ENCODE measurements at regions not wholly inside any gene's neighbourhood (a gene's known extent, or its start where the extent isn't known, plus 50 kb on each side); places are given as distances from the start of the nearest gene placed in this dataset.

DNA sequence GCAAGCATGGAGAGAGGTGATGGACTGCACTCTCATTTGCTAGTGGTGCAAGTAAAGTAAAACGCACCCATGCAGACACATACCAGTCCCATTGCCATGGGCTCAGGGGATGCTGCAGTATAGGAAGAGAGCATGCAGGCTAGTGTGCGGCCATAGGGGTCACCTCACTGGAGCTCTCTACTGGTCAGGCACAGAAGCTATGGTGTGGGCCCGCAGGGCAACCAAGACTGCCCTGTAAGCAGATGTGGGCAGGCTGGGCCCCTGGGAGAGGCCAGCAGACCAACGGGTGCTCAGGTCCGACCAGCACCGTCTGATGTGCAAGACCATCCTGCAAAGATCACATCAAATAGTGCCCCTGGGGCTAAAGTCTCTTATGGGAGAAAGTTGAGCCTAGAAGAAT, 290.7 kb downstream of the HTR1B start:
- H3K36me3 Mint-ChIP-seq (ENCODE audit: low read depth) = no peaks in the 10 kb centered on the region
- Histone ChIP-seq H3K9me3 (ENCODE audit: control insufficient read depth in 1 of 2, insufficient read depth in 1 of 2, low read length in 2 of 2) (peaks cover 4 to 13% of the 10 kb centered on the region in 2 experiments), H3K36me3 (ENCODE audit: insufficient read depth, low read length) (no peaks in the 10 kb centered on the region), H3K4me1 (ENCODE audit: insufficient read depth, low read length) (no peaks in the 10 kb centered on the region), H3K27ac (ENCODE audit: low read depth in 1 of 2, low read length in 2 of 2) (no peak overlapping the region), H3K27me3 (ENCODE audit: control insufficient read depth in 1 of 2, insufficient read depth in 2 of 2, low read length in 2 of 2) (no peaks in the 10 kb centered on the region), H3K4me3 (ENCODE audit: low read length) (no peak overlapping the region)
- DNase-seq (no peak), ATAC-seq (ENCODE audit: poor library complexity) (no peak)
- no peaks in the 10 kb centered on the region for H3K27me3 Mint-ChIP-seq
- ChIA-PET POLR2A (no interaction called here), CTCF (no interaction called here)
- no peaks in the 10 kb centered on the region for H3K4me1 Mint-ChIP-seq (ENCODE audit: low read depth)
- no peak for TF ChIP-seq CTCF (IDR thresholded peaks at IDR 0.05)
- peaks cover 13% of the 10 kb centered on the region for H3K9me3 Mint-ChIP-seq
- intact Hi-C loops (cut with DNase I, micrococcal nuclease) = no loop called here
- no peak overlapping the region for H3K27ac Mint-ChIP-seq
- no peak overlapping the region for H3K4me3 Mint-ChIP-seq

GRCh38 chr6:77159730-77160129, 303.6 kb downstream of the HTR1B start:
- H3K9me3 ChIP-seq (ENCODE audit: control insufficient read depth in 1 of 2, insufficient read depth in 1 of 2, low read length in 2 of 2) = no peaks in the 10 kb centered on the region
- ChIA-PET POLR2A (no interaction called here), CTCF (no interaction called here)
- intact Hi-C loops (cut with DNase I, micrococcal nuclease) = no loop called here
- H3K4me1 Mint-ChIP-seq (ENCODE audit: low read depth) = no peaks in the 10 kb centered on the region
- no peaks in the 10 kb centered on the region for H3K36me3 ChIP-seq (ENCODE audit: insufficient read depth, low read length)
- no peaks in the 10 kb centered on the region for H3K27me3 ChIP-seq (ENCODE audit: control insufficient read depth in 1 of 2, insufficient read depth in 2 of 2, low read length in 2 of 2)
- TF ChIP-seq CTCF (IDR thresholded peaks at IDR 0.05) = no peak
- no peak overlapping the region for H3K4me3 ChIP-seq (ENCODE audit: low read length)
- peaks cover 7% of the 10 kb centered on the region for H3K9me3 Mint-ChIP-seq
- no peaks in the 10 kb centered on the region for H3K4me1 ChIP-seq (ENCODE audit: insufficient read depth, low read length)
- H3K27me3 Mint-ChIP-seq = no peaks in the 10 kb centered on the region
- no peak for DNase-seq
- no peak overlapping the region for H3K4me3 Mint-ChIP-seq
- ATAC-seq (ENCODE audit: poor library complexity) = no peak
- no peak overlapping the region for H3K27ac ChIP-seq (ENCODE audit: low read depth in 1 of 2, low read length in 2 of 2)
- no peak overlapping the region for H3K27ac Mint-ChIP-seq
- no peaks in the 10 kb centered on the region for H3K36me3 Mint-ChIP-seq (ENCODE audit: low read depth)

- no peak overlapping the region for H3K27ac Mint-ChIP-seq
- no peaks in the 10 kb centered on the region for H3K4me1 Mint-ChIP-seq (ENCODE audit: low read depth)
- no peaks in the 10 kb centered on the region for H3K27me3 Mint-ChIP-seq
- no peak overlapping the region for H3K4me3 ChIP-seq (ENCODE audit: low read length)
- ATAC-seq (ENCODE audit: poor library complexity) (no peak), DNase-seq (no peak)
- H3K36me3 ChIP-seq (ENCODE audit: insufficient read depth, low read length) = no peaks in the 10 kb centered on the region
- H3K9me3 Mint-ChIP-seq = peaks cover 18% of the 10 kb centered on the region
- H3K27ac ChIP-seq (ENCODE audit: low read depth in 1 of 2, low read length in 2 of 2) = no peak overlapping the region
- H3K27me3 ChIP-seq (ENCODE audit: control insufficient read depth in 1 of 2, insufficient read depth in 2 of 2, low read length in 2 of 2) = no peaks in the 10 kb centered on the region
- no peaks in the 10 kb centered on the region for H3K36me3 Mint-ChIP-seq (ENCODE audit: low read depth)
- CTCF ChIA-PET = no interaction called here
- intact Hi-C loops (cut with DNase I, micrococcal nuclease) = no loop called here
- no peaks in the 10 kb centered on the region for H3K9me3 ChIP-seq (ENCODE audit: control insufficient read depth in 1 of 2, insufficient read depth in 1 of 2, low read length in 2 of 2)
- POLR2A ChIA-PET = no interaction called here
- H3K4me1 ChIP-seq (ENCODE audit: insufficient read depth, low read length) = no peaks in the 10 kb centered on the region
- no peak for TF ChIP-seq CTCF (IDR thresholded peaks at IDR 0.05)
- no peak overlapping the region for H3K4me3 Mint-ChIP-seq
Observed at GRCh38 chr6:77151241-77151640, 312.1 kb downstream of the HTR1B start.

Measured in CD4-positive, alpha-beta T cell (primary cell).